ENCODE measurements at regions not wholly inside any gene's neighbourhood (a gene's known extent, or its start where the extent isn't known, plus 50 kb on each side); places are given as distances from the start of the nearest gene placed in this dataset.

DNA sequence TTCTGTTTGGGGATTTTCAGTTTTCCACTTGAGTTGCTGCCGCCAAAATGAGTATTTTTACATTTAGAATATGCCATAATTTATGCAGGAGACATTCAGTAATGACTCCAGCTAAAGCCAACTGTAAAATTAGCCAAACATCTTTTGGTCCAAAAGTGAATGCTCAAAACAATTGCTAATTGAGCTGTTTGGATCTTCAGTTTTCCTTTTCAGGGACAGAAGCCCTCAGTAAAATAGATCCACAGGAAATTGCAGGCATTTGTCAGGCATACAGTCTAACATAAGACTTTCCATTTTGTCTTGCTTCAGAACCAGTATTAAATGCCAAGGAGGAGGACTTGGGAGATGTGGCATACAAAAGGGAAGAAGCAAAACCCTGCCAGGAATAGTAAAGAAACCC is 524.8 kb upstream of the API5 start:
- TF ChIP-seq YY1 (IDR thresholded peaks at IDR 0.05; ENCODE audit: insufficient read depth, insufficient read length): no peak
- no peak for TF ChIP-seq SUZ12 (IDR thresholded peaks at IDR 0.05; ENCODE audit: extremely low read depth, insufficient read depth, insufficient read length)

Data from NT2/D1 (cell line).